Motor neuron (in vitro differentiated cells): ENCODE measurements at regions not wholly inside any gene's neighbourhood (a gene's known extent, or its start where the extent isn't known, plus 50 kb on each side); places are given as distances from the start of the nearest gene placed in this dataset.
A peak's percentile ranks its signal among the peaks of the same experiment; 100 is the strongest.

Source experiments
- ATAC-seq, 8 experiments: fragments of 200-7000 bp; cut with Tn5 transposase; replicated peaks in 6 of 8; 2 replicates each; pipeline ENCODE4 v1.8.0; 2021; ENCODE audit warnings: mild to moderate bottlenecking in 8 of 8, moderate library complexity in 8 of 8
- H3K27ac ChIP-seq, 2 donors: fragments of 250-450 bp; sonication (Bioruptor Pico); 2 replicates each; pipeline ENCODE4 v1.9.0; 2021; ENCODE audit warnings: antibody characterized with exemption in 2 of 2, mild to moderate bottlenecking in 2 of 2, moderate library complexity in 1 of 2
- H3K4me1 ChIP-seq, 2 donors: fragments of 250-450 bp; sonication (Bioruptor Pico); replicated peaks in 1 of 2; 2 replicates each; pipeline ENCODE4 v1.6.1; 2021; ENCODE audit warnings: antibody characterized with exemption in 2 of 2, mild to moderate bottlenecking in 2 of 2, moderate library complexity in 1 of 2
- H3K4me3 ChIP-seq, 5 donors: fragments of 250-450 bp; sonication (Bioruptor Pico); 2 replicates each; pipeline ENCODE4 v1.9.0; 2021; ENCODE audit warnings: antibody characterized with exemption in 5 of 5, mild to moderate bottlenecking in 5 of 5, moderate library complexity in 4 of 5
- WGBS, 10 experiments: fragments of 450-650 bp; shearing (Covaris generic); methylation state at CpG; one replicate each; pipeline ENCODE4 v1.0.0; 2022; 5-methylcytosine and 5-hydroxymethylcytosine counted together
- in situ Hi-C, 9 experiments: fragments of 400-800 bp; cut with MboI; loops; one replicate each; pipeline ENCODE4 v1.15.0; 2021; ENCODE audit warnings: low sequenced_read_pairs in 9 of 9, low pct_unique_long_range_greater_than_20kb in 2 of 9; ENCODE audit not compliant: unreplicated experiment in 9 of 9

- Histone ChIP-seq H3K27ac (peak overlapping the region in 1 of 2 donors; percentile 55), H3K4me3 (no peak overlapping the region), H3K4me1 (peaks cover 7 to 16% of the 10 kb centered on the region in 2 donors)
- ATAC-seq = peak in 1 of 8 experiments; percentile 3
- in situ Hi-C loops = loop anchor here in 3 of 9 experiments (25.0 kb wide), 2 partner anchors 102 to 452 kb away; partner anchors contain the start of gene FOXF1 (in 2 of the 3)
- 27 to 100% (median 79%) methylated on average over 3 to 14 of the region's 28 CpGs; no CpG with 5 or more reads in 4 of the 10 experiments for WGBS, 10 experiments
These were observed 161.7 kb downstream of the IRF8 start for GRCh38 chr16:86060381-86061317.

- WGBS, 10 experiments = 34 to 78% (median 44%) methylated on average over 5 to 9 of the region's 11 CpGs; no CpG with 5 or more reads in 7 of the 10 experiments
- in situ Hi-C loops = loop anchor here in 3 of 9 experiments (25.0 kb wide), 2 partner anchors 101 to 451 kb away; partner anchors contain the start of gene FOXF1 (in 2 of the 3)
- H3K27ac ChIP-seq = no peak overlapping the region
- H3K4me3 ChIP-seq = no peak overlapping the region
- no peak for ATAC-seq
- peaks cover 7 to 23% of the 10 kb centered on the region in 2 donors for H3K4me1 ChIP-seq
These were observed 162.3 kb downstream of the IRF8 start for GRCh38 chr16:86061318-86061695.

- Histone ChIP-seq H3K4me3 (no peak overlapping the region), H3K27ac (no peak overlapping the region), H3K4me1 (peaks cover 7 to 24% of the 10 kb centered on the region in 2 donors)
- 0 to 90% (median 77%) methylated on average over 1 to 9 of the region's 11 CpGs; no CpG with 5 or more reads in 4 of the 10 experiments for WGBS, 10 experiments
- ATAC-seq = no peak
- in situ Hi-C loops = loop anchor here in 3 of 9 experiments (25.0 kb wide), 2 partner anchors 101 to 451 kb away; partner anchors contain the start of gene FOXF1 (in 2 of the 3)
These were observed 162.8 kb downstream of the IRF8 start for GRCh38 chr16:86061721-86062120.

GRCh38 chr16:86062271-86062965, 163.5 kb downstream of the IRF8 start:
- H3K4me3 ChIP-seq = no peak overlapping the region
- 28 to 87% (median 63%) methylated on average over 1 to 14 of the region's 19 CpGs; no CpG with 5 or more reads in 2 of the 10 experiments for WGBS, 10 experiments
- peak in 1 of 8 experiments; percentile 16 for ATAC-seq
- in situ Hi-C loops = loop anchor here in 3 of 9 experiments (25.0 kb wide), 2 partner anchors 100 to 450 kb away; partner anchors contain the start of gene FOXF1 (in 2 of the 3)
- peaks cover 7 to 24% of the 10 kb centered on the region in 2 donors for H3K4me1 ChIP-seq
- H3K27ac ChIP-seq = no peak overlapping the region

- peak in 1 of 8 experiments; percentile 41 for ATAC-seq
- Histone ChIP-seq H3K27ac (no peak overlapping the region), H3K4me1 (peaks cover 7 to 24% of the 10 kb centered on the region in 2 donors), H3K4me3 (no peak overlapping the region)
- 48% methylated on average over 2 of the region's 9 CpGs; no CpG with 5 or more reads in 9 of the 10 experiments for WGBS, 10 experiments
- in situ Hi-C loops = loop anchor here in 3 of 9 experiments (25.0 kb wide), 2 partner anchors 98 to 448 kb away; partner anchors contain the start of gene FOXF1 (in 2 of the 3)
These were observed 164.9 kb downstream of the IRF8 start for GRCh38 chr16:86063760-86064405.

GRCh38 chr16:86064431-86065250, 165.7 kb downstream of the IRF8 start:
- WGBS, 10 experiments = 0 to 93% (median 73%) methylated on average over 1 to 5 of the region's 11 CpGs; no CpG with 5 or more reads in 1 of the 10 experiments
- no peak for ATAC-seq
- Histone ChIP-seq H3K27ac (no peak overlapping the region), H3K4me3 (no peak overlapping the region), H3K4me1 (peaks cover 6 to 19% of the 10 kb centered on the region in 2 donors)
- in situ Hi-C loops = loop anchor here in 3 of 9 experiments (25.0 kb wide), 2 partner anchors 98 to 448 kb away; partner anchors contain the start of gene FOXF1 (in 2 of the 3)

- no peak overlapping the region for H3K27ac ChIP-seq
- in situ Hi-C loops = loop anchor here in 3 of 9 experiments (25.0 kb wide), 2 partner anchors 97 to 447 kb away; partner anchors contain the start of gene FOXF1 (in 2 of the 3)
- H3K4me3 ChIP-seq = no peak overlapping the region
- peaks cover 0 to 14% of the 10 kb centered on the region in 2 donors for H3K4me1 ChIP-seq
- WGBS, 10 experiments = 0 to 100% (median 76%) methylated on average over 1 to 6 of the region's 6 CpGs; no CpG with 5 or more reads in 5 of the 10 experiments
- ATAC-seq = peak in 6 of 8 experiments; percentile 11 to 67 (median 62)
These were observed 166.7 kb downstream of the IRF8 start for GRCh38 chr16:86065711-86066110.

- ATAC-seq = no peak
- H3K4me1 ChIP-seq = peaks cover 0 to 14% of the 10 kb centered on the region in 2 donors
- in situ Hi-C loops = loop anchor here in 3 of 9 experiments (25.0 kb wide), 2 partner anchors 95 to 445 kb away; partner anchors contain the start of gene FOXF1 (in 2 of the 3)
- no peak overlapping the region for H3K4me3 ChIP-seq
- H3K27ac ChIP-seq = no peak overlapping the region
- WGBS, 10 experiments = 77 to 100% (median 89%) methylated on average over 2 to 7 of the region's 17 CpGs; no CpG with 5 or more reads in 5 of the 10 experiments
These were observed 167.8 kb downstream of the IRF8 start for GRCh38 chr16:86066811-86067210.

- in situ Hi-C loops = loop anchor here in 3 of 9 experiments (25.0 kb wide), 2 partner anchors 95 to 445 kb away; partner anchors contain the start of gene FOXF1 (in 2 of the 3)
- H3K4me1 ChIP-seq = peaks cover 0 to 14% of the 10 kb centered on the region in 2 donors
- no peak for ATAC-seq
- no peak overlapping the region for H3K4me3 ChIP-seq
- H3K27ac ChIP-seq = no peak overlapping the region
- 37 to 80% (median 73%) methylated on average over 1 to 4 of the region's 10 CpGs; no CpG with 5 or more reads in 5 of the 10 experiments for WGBS, 10 experiments
These were observed 168.6 kb downstream of the IRF8 start for GRCh38 chr16:86067516-86067915.

GRCh38 chr16:86067936-86068335, 169.0 kb downstream of the IRF8 start:
- H3K4me3 ChIP-seq = no peak overlapping the region
- in situ Hi-C loops = loop anchor here in 3 of 9 experiments (25.0 kb wide), 2 partner anchors 94 to 444 kb away; partner anchors contain the start of gene FOXF1 (in 2 of the 3)
- ATAC-seq = no peak
- WGBS, 10 experiments = 77 to 100% (median 93%) methylated on average over 1 to 4 of the region's 8 CpGs; no CpG with 5 or more reads in 4 of the 10 experiments
- no peak overlapping the region for H3K27ac ChIP-seq
- peaks cover 0 to 14% of the 10 kb centered on the region in 2 donors for H3K4me1 ChIP-seq

- no peak overlapping the region for H3K27ac ChIP-seq
- no peak overlapping the region for H3K4me3 ChIP-seq
- in situ Hi-C loops = loop anchor here in 3 of 9 experiments (25.0 kb wide), 2 partner anchors 94 to 444 kb away; partner anchors contain the start of gene FOXF1 (in 2 of the 3)
- ATAC-seq = no peak
- peaks cover 0 to 14% of the 10 kb centered on the region in 2 donors for H3K4me1 ChIP-seq
- 41 to 100% (median 88%) methylated on average over 1 to 8 of the region's 8 CpGs; no CpG with 5 or more reads in 3 of the 10 experiments for WGBS, 10 experiments
These were observed 169.8 kb downstream of the IRF8 start for GRCh38 chr16:86068722-86069121.
